ENCODE measurements at regions not wholly inside any gene's neighbourhood (a gene's known extent, or its start where the extent isn't known, plus 50 kb on each side); places are given as distances from the start of the nearest gene placed in this dataset.

DNA sequence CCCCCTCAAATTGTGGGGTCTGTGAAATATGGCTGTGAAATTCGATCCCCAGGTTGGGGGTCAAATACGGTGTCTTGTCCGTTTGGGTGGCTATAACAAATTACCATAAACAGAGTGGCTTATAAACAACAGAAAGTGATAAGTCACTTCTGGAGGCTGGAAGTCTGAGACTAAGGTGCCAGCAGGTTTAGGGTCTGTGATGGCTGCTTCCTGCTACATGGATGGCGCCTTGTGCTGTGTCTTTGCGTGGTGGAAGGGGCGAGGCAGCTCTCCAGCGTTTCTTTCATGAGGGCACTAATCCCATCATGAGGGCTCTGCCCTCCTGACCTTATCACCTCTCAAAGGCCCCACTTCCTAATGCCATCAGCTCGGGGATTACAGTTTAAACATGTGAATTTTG lies 120.0 kb downstream of the IRF8 start:
- Histone ChIP-seq H3K4me3 (ENCODE audit: low read depth, low read length) (no peak overlapping the region), H3K27ac (ENCODE audit: low read depth, low read length) (no peak overlapping the region; the same call in 1 of the 2 replicates), H2AFZ (ENCODE audit: low read length, unreplicated experiment) (no peak overlapping the region), H3K4me1 (ENCODE audit: control insufficient read depth, insufficient read depth, low read length, unreplicated experiment) (no peaks in the 10 kb centered on the region), H3K36me3 (ENCODE audit: insufficient read depth, low read length) (no peaks in the 10 kb centered on the region), H3K79me2 (ENCODE audit: control insufficient read depth, insufficient read depth, low read length, unreplicated experiment) (no peaks in the 10 kb centered on the region), H3K27me3 (ENCODE audit: insufficient read depth, low read length) (peaks cover 25% of the 10 kb centered on the region; the same call in 1 of the 2 replicates)

DNA sequence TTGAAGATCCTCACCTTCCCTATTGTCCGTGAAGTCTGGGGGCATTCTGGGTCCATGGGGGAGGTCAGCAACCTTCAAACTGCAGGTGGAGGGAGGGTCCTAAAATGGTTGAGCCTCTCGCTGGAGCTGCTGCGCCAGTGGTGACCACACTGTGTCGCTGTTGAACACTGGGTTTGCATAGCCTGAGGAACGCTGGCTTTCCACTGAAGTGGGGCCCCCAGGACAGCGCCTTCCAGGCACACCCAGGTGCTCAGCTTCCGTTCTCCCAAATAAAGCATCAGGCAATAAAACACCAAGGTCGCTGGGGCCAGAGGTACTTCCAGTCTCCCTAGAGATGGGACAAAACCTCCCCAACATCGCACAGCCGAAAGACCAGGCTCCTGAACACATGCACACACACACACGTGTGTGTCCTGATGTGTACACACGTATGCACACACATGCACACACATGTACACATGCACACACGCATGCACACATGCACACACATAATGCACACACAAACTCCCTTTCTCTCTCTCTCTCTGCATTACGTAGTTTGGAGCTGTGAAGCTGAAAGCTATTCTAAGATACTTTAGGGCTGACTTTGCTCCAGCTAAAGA lies 120.6 kb downstream of the IRF8 start:
- Histone ChIP-seq H3K4me3 (ENCODE audit: low read depth, low read length) (no peak overlapping the region), H2AFZ (ENCODE audit: low read length, unreplicated experiment) (no peak overlapping the region), H3K27ac (ENCODE audit: low read depth, low read length) (no peak overlapping the region), H3K4me1 (ENCODE audit: control insufficient read depth, insufficient read depth, low read length, unreplicated experiment) (no peaks in the 10 kb centered on the region), H3K27me3 (ENCODE audit: insufficient read depth, low read length) (peaks cover 25% of the 10 kb centered on the region; the same call in 1 of the 2 replicates), H3K79me2 (ENCODE audit: control insufficient read depth, insufficient read depth, low read length, unreplicated experiment) (no peaks in the 10 kb centered on the region), H3K36me3 (ENCODE audit: insufficient read depth, low read length) (no peaks in the 10 kb centered on the region)

- Histone ChIP-seq H3K4me1 (ENCODE audit: control insufficient read depth, insufficient read depth, low read length, unreplicated experiment) (no peaks in the 10 kb centered on the region), H3K27ac (ENCODE audit: low read depth, low read length) (no peak overlapping the region), H2AFZ (ENCODE audit: low read length, unreplicated experiment) (no peak overlapping the region), H3K27me3 (ENCODE audit: insufficient read depth, low read length) (peaks cover 25% of the 10 kb centered on the region; the same call in 1 of the 2 replicates), H3K4me3 (ENCODE audit: low read depth, low read length) (no peak overlapping the region), H3K36me3 (ENCODE audit: insufficient read depth, low read length) (no peaks in the 10 kb centered on the region), H3K79me2 (ENCODE audit: control insufficient read depth, insufficient read depth, low read length, unreplicated experiment) (no peaks in the 10 kb centered on the region)
These were observed 122.0 kb downstream of the IRF8 start for GRCh38 chr16:86020971-86021370.

DNA sequence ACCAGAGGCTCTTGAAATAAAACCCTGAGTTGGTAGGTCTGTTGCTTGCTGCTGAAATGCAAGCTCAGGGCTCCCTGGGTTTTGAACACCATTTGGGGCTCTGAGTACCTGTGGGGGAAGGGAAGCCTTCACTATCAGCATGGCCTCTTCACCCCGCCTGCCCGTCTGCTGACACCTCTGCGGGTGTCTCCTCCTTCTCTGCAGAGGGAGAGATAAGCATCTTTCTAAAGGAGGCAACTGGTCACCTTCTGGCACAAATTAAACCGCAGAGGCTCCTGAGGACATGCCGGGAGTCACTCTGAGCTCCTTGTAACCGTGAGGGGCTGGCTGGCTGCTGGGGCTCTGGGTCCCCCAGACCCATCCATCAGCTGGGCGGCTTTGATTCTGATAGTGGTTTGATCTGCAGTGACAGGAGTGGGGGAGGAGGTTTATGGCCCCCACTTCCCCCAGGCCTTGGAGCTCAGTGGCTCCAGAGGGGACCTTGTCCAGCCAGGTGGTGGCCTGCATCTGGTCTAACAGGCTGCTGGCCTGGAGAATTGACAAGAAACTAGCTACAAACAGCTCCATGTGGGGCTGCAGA lies 123.5 kb downstream of the IRF8 start:
- Histone ChIP-seq H3K4me3 (ENCODE audit: low read depth, low read length) (no peak overlapping the region), H2AFZ (ENCODE audit: low read length, unreplicated experiment) (no peak overlapping the region), H3K4me1 (ENCODE audit: control insufficient read depth, insufficient read depth, low read length, unreplicated experiment) (no peaks in the 10 kb centered on the region), H3K27ac (ENCODE audit: low read depth, low read length) (no peak overlapping the region), H3K27me3 (ENCODE audit: insufficient read depth, low read length) (peaks cover 25% of the 10 kb centered on the region; the same call in 1 of the 2 replicates), H3K36me3 (ENCODE audit: insufficient read depth, low read length) (no peaks in the 10 kb centered on the region), H3K79me2 (ENCODE audit: control insufficient read depth, insufficient read depth, low read length, unreplicated experiment) (no peaks in the 10 kb centered on the region)

GRCh38 chr16:86024210-86024609 lies 125.2 kb downstream of the IRF8 start:
- Histone ChIP-seq H3K4me1 (ENCODE audit: control insufficient read depth, insufficient read depth, low read length, unreplicated experiment) (no peaks in the 10 kb centered on the region), H3K79me2 (ENCODE audit: control insufficient read depth, insufficient read depth, low read length, unreplicated experiment) (no peaks in the 10 kb centered on the region), H3K36me3 (ENCODE audit: insufficient read depth, low read length) (no peaks in the 10 kb centered on the region), H2AFZ (ENCODE audit: low read length, unreplicated experiment) (no peak overlapping the region), H3K4me3 (ENCODE audit: low read depth, low read length) (no peak overlapping the region), H3K27ac (ENCODE audit: low read depth, low read length) (no peak overlapping the region), H3K27me3 (ENCODE audit: insufficient read depth, low read length) (peaks cover 21% of the 10 kb centered on the region)

GRCh38 chr16:86025706-86026105 lies 126.7 kb downstream of the IRF8 start:
- no peak overlapping the region for H2AFZ ChIP-seq (ENCODE audit: low read length, unreplicated experiment)
- no peaks in the 10 kb centered on the region for H3K4me1 ChIP-seq (ENCODE audit: control insufficient read depth, insufficient read depth, low read length, unreplicated experiment)
- no peaks in the 10 kb centered on the region for H3K36me3 ChIP-seq (ENCODE audit: insufficient read depth, low read length)
- H3K4me3 ChIP-seq (ENCODE audit: low read depth, low read length) = no peak overlapping the region
- peaks cover 23% of the 10 kb centered on the region for H3K27me3 ChIP-seq (ENCODE audit: insufficient read depth, low read length)
- no peaks in the 10 kb centered on the region for H3K79me2 ChIP-seq (ENCODE audit: control insufficient read depth, insufficient read depth, low read length, unreplicated experiment)
- no peak overlapping the region for H3K27ac ChIP-seq (ENCODE audit: low read depth, low read length)

- H3K27ac ChIP-seq (ENCODE audit: low read depth, low read length) = no peak overlapping the region
- no peaks in the 10 kb centered on the region for H3K79me2 ChIP-seq (ENCODE audit: control insufficient read depth, insufficient read depth, low read length, unreplicated experiment)
- peaks cover 27% of the 10 kb centered on the region for H3K27me3 ChIP-seq (ENCODE audit: insufficient read depth, low read length)
- no peak overlapping the region for H3K4me3 ChIP-seq (ENCODE audit: low read depth, low read length)
- H3K36me3 ChIP-seq (ENCODE audit: insufficient read depth, low read length) = no peaks in the 10 kb centered on the region
- no peak overlapping the region for H2AFZ ChIP-seq (ENCODE audit: low read length, unreplicated experiment)
- H3K4me1 ChIP-seq (ENCODE audit: control insufficient read depth, insufficient read depth, low read length, unreplicated experiment) = no peaks in the 10 kb centered on the region
These were observed 127.4 kb downstream of the IRF8 start for GRCh38 chr16:86026171-86026910.

DNA sequence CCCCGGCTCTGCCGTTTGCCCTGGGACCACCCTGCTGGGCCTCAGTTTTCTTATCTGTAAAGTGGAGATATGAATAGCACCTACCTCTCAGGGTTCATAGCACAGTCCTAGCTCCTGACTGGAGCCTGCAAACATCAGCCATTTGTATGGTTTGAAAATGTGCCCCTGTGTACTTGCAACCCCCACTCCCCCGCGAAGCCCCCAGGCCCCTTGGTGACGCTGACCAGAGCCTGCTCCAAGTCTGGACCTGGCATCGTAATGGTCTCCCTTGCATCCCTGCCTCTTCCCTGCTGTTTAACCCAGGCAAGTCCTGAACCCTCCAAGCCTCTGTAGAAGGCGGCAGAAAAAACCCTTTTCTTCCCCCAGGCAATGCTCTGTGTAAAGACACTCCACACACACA lies 128.0 kb downstream of the IRF8 start:
- Histone ChIP-seq H3K27me3 (ENCODE audit: insufficient read depth, low read length) (peaks cover 31% of the 10 kb centered on the region), H3K4me1 (ENCODE audit: control insufficient read depth, insufficient read depth, low read length, unreplicated experiment) (no peaks in the 10 kb centered on the region), H3K36me3 (ENCODE audit: insufficient read depth, low read length) (no peaks in the 10 kb centered on the region), H2AFZ (ENCODE audit: low read length, unreplicated experiment) (no peak overlapping the region), H3K27ac (ENCODE audit: low read depth, low read length) (no peak overlapping the region), H3K79me2 (ENCODE audit: control insufficient read depth, insufficient read depth, low read length, unreplicated experiment) (no peaks in the 10 kb centered on the region), H3K4me3 (ENCODE audit: low read depth, low read length) (no peak overlapping the region)

GRCh38 chr16:86027373-86028126 lies 128.6 kb downstream of the IRF8 start:
- H3K4me1 ChIP-seq (ENCODE audit: control insufficient read depth, insufficient read depth, low read length, unreplicated experiment) = no peaks in the 10 kb centered on the region
- H2AFZ ChIP-seq (ENCODE audit: low read length, unreplicated experiment) = no peak overlapping the region
- peaks cover 36% of the 10 kb centered on the region for H3K27me3 ChIP-seq (ENCODE audit: insufficient read depth, low read length)
- H3K4me3 ChIP-seq (ENCODE audit: low read depth, low read length) = no peak overlapping the region
- H3K79me2 ChIP-seq (ENCODE audit: control insufficient read depth, insufficient read depth, low read length, unreplicated experiment) = no peaks in the 10 kb centered on the region
- no peak overlapping the region for H3K27ac ChIP-seq (ENCODE audit: low read depth, low read length)
- H3K36me3 ChIP-seq (ENCODE audit: insufficient read depth, low read length) = no peaks in the 10 kb centered on the region

GRCh38 chr16:86029131-86029741 lies 130.3 kb downstream of the IRF8 start:
- Histone ChIP-seq H3K27ac (ENCODE audit: low read depth, low read length) (no peak overlapping the region), H3K4me1 (ENCODE audit: control insufficient read depth, insufficient read depth, low read length, unreplicated experiment) (no peaks in the 10 kb centered on the region), H3K27me3 (ENCODE audit: insufficient read depth, low read length) (peaks cover 53% of the 10 kb centered on the region), H3K4me3 (ENCODE audit: low read depth, low read length) (no peak overlapping the region), H3K36me3 (ENCODE audit: insufficient read depth, low read length) (no peaks in the 10 kb centered on the region), H3K79me2 (ENCODE audit: control insufficient read depth, insufficient read depth, low read length, unreplicated experiment) (no peaks in the 10 kb centered on the region), H2AFZ (ENCODE audit: low read length, unreplicated experiment) (no peak overlapping the region)
